ENCODE measurements at regions not wholly inside any gene's neighbourhood (a gene's known extent, or its start where the extent isn't known, plus 50 kb on each side); places are given as distances from the start of the nearest gene placed in this dataset.

DNA sequence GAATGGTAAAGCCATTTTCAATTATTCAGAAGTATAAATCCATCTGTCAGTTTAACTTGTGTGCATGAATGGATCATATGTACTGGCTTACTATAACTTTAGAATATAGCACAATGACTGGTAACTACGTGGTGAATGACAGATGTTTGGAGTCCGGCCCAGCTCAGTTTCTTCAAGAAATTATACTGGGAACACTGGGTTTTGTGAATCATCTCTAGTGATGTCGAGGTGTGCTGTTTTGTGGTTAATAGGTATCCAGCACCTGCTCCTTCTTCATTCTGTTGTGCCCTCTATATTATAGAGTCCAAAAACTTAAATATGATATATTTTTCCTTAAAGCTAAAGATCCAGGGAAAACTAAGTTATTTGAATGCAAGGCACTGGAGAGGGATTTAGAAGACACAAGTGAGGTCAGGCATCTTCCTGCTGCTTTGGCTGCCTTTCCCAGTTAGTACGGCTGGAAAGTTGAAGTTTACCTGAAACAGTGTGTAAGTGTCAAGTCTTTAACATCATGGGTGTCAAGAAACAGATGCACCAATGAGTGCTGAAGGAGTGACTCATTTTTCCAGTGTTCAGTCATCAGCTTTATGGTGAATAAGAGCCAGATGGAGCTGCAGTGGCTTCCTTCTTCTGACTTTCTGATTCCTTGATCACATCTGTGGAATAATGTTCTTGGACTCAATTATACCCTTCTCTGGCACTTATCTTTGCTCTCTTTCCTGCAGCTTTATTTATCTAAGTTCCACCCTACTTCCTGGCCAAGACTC is 1079.5 kb upstream of the CELF4 start:
- no peak overlapping the region for H3K4me2 ChIP-seq (ENCODE audit: control insufficient read depth, insufficient read depth)
- ChIA-PET CTCF (no interaction called here), RAD21 (ENCODE audit: unreplicated experiment) (no interaction called here), POLR2A (no interaction called here), SMC1A (ENCODE audit: uncharacterized antibody, unreplicated experiment) (no interaction called here)
- no peaks in the 10 kb centered on the region for H3K4me1 ChIP-seq (ENCODE audit: control insufficient read depth, insufficient read depth, low read length)
- no peak overlapping the region for H3K27ac ChIP-seq (ENCODE audit: control insufficient read depth, insufficient read depth)
- no peak overlapping the region for H3K9ac ChIP-seq (ENCODE audit: control insufficient read depth, insufficient read depth, low read length)
- in situ Hi-C loops (cut with MboI) (no loop called here), intact Hi-C loops (cut with micrococcal nuclease; ENCODE audit: unreplicated experiment) (no loop called here)
- no peaks in the 10 kb centered on the region for H3K9me3 ChIP-seq (replicated peaks; ENCODE audit: control insufficient read depth, insufficient read depth, low read length)
- ATAC-seq (no peak), FAIRE-seq (no peak), DNase-seq (ENCODE audit: low read depth, low spot score) (no peak)
- H3K36me3 ChIP-seq (ENCODE audit: control insufficient read depth in 2 of 2, insufficient read depth in 2 of 2, low read length in 1 of 2): no peaks in the 10 kb centered on the region
- H3K79me2 ChIP-seq (ENCODE audit: control insufficient read depth, insufficient read depth, low read length): no peaks in the 10 kb centered on the region
- TF ChIP-seq NFYB (IDR thresholded peaks at IDR 0.05; ENCODE audit: insufficient read depth, low read depth, low read length) (0 out of 2 replicates have a peak, but pooled peaks have one; percentile 12), ATF7 (IDR thresholded peaks at IDR 0.05; ENCODE audit: low read depth) (no peak), MEF2A (IDR thresholded peaks at IDR 0.05; ENCODE audit: insufficient read depth, low read depth, low read length) (no peak), SMC3 (IDR thresholded peaks at IDR 0.05; ENCODE audit: borderline replicate concordance, low read length) (no peak), MEF2B (IDR thresholded peaks at IDR 0.05; ENCODE audit: partially characterized antibody, poor library complexity, severe bottlenecking) (no peak)
- TF ChIP-seq, protein P1, sequence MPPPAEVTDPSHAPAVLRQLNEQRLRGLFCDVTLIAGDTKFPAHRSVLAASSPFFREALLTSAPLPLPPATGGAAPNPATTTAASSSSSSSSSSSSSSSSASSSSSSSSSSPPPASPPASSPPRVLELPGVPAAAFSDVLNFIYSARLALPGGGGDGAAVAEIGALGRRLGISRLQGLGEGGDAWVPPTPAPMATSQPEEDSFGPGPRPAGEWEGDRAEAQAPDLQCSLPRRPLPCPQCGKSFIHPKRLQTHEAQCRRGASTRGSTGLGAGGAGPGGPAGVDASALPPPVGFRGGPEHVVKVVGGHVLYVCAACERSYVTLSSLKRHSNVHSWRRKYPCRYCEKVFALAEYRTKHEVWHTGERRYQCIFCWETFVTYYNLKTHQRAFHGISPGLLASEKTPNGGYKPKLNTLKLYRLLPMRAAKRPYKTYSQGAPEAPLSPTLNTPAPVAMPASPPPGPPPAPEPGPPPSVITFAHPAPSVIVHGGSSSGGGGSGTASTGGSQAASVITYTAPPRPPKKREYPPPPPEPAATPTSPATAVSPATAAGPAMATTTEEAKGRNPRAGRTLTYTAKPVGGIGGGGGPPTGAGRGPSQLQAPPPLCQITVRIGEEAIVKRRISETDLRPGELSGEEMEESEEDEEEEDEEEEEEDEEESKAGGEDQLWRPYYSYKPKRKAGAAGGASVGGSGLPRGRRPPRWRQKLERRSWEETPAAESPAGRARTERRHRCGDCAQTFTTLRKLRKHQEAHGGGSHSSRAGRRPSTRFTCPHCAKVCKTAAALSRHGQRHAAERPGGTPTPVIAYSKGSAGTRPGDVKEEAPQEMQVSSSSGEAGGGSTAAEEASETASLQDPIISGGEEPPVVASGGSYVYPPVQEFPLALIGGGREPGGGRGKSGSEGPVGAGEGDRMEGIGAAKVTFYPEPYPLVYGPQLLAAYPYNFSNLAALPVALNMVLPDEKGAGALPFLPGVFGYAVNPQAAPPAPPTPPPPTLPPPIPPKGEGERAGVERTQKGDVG (CRISPR knock-in tag; IDR thresholded peaks at IDR 0.05): no peak
- no TSS peak for BruUV-seq (replicated peaks)
- H2AFZ ChIP-seq (ENCODE audit: control insufficient read depth, low read depth, low read length): no peak overlapping the region
- WGBS (ENCODE audit: insufficient coverage, insufficient replicate concordance, low lambda C conversion rate, missing lambda C conversion rate): 15% methylated on average over 4 of the region's 4 CpGs
- H3K27me3 ChIP-seq (replicated peaks in 1 of 2; ENCODE audit: control insufficient read depth in 2 of 2, insufficient read depth in 2 of 2, low read length in 1 of 2): no peaks in the 10 kb centered on the region
- H3K4me3 ChIP-seq: no peak overlapping the region
- H4K20me1 ChIP-seq (ENCODE audit: control insufficient read depth, insufficient read depth): no peaks in the 10 kb centered on the region

Measured in GM12878 (cell line).